DND-41 (cell line): ENCODE measurements at regions not wholly inside any gene's neighbourhood (a gene's known extent, or its start where the extent isn't known, plus 50 kb on each side); places are given as distances from the start of the nearest gene placed in this dataset.

Experiments used
- ATAC-seq: fragments of 200-7000 bp; cut with Tn5 transposase; 3 replicates; pipeline ENCODE4 v1.9.1; 2021; ENCODE audit warnings: low read depth; ENCODE audit not compliant: insufficient read depth
- DNase-seq: peaks from one replicate; pipeline ENCODE4 v3.0.0-alpha.2; 2020
- H2AFZ ChIP-seq: 2 replicates; pipeline ENCODE4 v1.6.0; 2012; ENCODE audit warnings: low read depth, low read length
- H3K27ac ChIP-seq: 2 replicates; pipeline ENCODE4 v1.5.1; 2012; ENCODE audit warnings: low read length, inconsistent platforms
- H3K27me3 ChIP-seq: fragments of 200-600 bp; sonication (generic); 2 replicates; pipeline ENCODE4 v1.6.0; 2012; ENCODE audit warnings: low read length, mild to moderate bottlenecking, inconsistent platforms; ENCODE audit not compliant: insufficient read depth, poor library complexity
- H3K36me3 ChIP-seq: 2 replicates; pipeline ENCODE4 v1.5.1; 2012; ENCODE audit warnings: low read length, inconsistent platforms; ENCODE audit not compliant: insufficient read depth
- H3K4me1 ChIP-seq: 2 replicates; pipeline ENCODE4 v1.5.1; 2012; ENCODE audit warnings: mild to moderate bottlenecking, low read length; ENCODE audit not compliant: insufficient read depth
- H3K4me2 ChIP-seq: 2 replicates; pipeline ENCODE4 v1.6.0; 2012; ENCODE audit warnings: mild to moderate bottlenecking, moderate library complexity, low read length, inconsistent platforms; ENCODE audit not compliant: insufficient read depth
- H3K4me3 ChIP-seq, 2 experiments: fragments of 200-600 bp in 1 of 2; shearing (Covaris generic) in 1 of 2; 2 replicates each; pipeline ENCODE4 v1.5.1; 2012 to 2016; ENCODE audit warnings: inconsistent platforms in 2 of 2, low read length in 2 of 2, mild to moderate bottlenecking in 2 of 2, low read depth in 1 of 2, moderate library complexity in 1 of 2
- H3K79me2 ChIP-seq: 2 replicates; pipeline ENCODE4 v1.6.0; 2012; ENCODE audit warnings: low read length, inconsistent platforms; ENCODE audit not compliant: insufficient read depth
- H3K9ac ChIP-seq: 2 replicates; pipeline ENCODE4 v1.6.0; 2012; ENCODE audit warnings: low read depth, mild to moderate bottlenecking, inconsistent platforms, low read length, moderate library complexity
- H3K9me3 ChIP-seq: 2 replicates; pipeline ENCODE4 v1.5.1; 2012; ENCODE audit warnings: low read length, moderate library complexity, mild to moderate bottlenecking, inconsistent platforms; ENCODE audit not compliant: insufficient read depth, severe bottlenecking
- H4K20me1 ChIP-seq: 2 replicates; pipeline ENCODE4 v1.6.0; 2012; ENCODE audit warnings: low read length; ENCODE audit not compliant: insufficient read depth
- EZH2 ChIP-seq: IDR thresholded peaks from 3 replicates; pipeline ENCODE4 v1.6.1; 2012; ENCODE audit warnings: borderline replicate concordance, low read depth, mild to moderate bottlenecking, moderate library complexity, low read length, inconsistent platforms; ENCODE audit not compliant: severe bottlenecking
- TF ChIP-seq, protein P1 (sequence below): IDR thresholded peaks from 2 replicates; pipeline ENCODE4 v1.5.1; 2012; ENCODE audit warnings: borderline replicate concordance, low read length, moderate library complexity, mild to moderate bottlenecking; ENCODE audit not compliant: poor library complexity, severe bottlenecking; ENCODE audit errors: extremely low read depth

DNA sequence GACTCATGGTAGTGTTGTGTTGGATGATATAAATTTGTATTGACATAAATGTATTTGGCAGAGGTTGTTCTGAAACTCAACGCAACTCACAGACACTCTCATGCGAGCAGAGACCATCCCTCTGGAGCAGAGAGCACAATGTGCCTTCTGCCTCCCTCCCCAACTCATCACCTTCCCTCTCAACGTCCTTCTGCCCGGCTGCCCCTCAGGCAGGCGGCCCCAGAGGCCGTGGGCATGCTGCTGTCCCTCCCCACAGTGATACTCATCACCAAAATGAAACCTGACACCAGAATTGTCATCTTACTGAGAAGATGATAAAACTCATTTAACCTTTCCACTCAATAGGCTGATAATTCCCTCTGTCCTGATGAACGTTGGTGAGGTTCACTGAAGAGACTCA is 260.6 kb downstream of the ETS1 start:
- Histone ChIP-seq H3K4me2 (no peak overlapping the region), H3K27me3 (no peaks in the 10 kb centered on the region), H3K9ac (no peak overlapping the region), H3K9me3 (no peaks in the 10 kb centered on the region), H3K27ac (no peak overlapping the region), H3K79me2 (no peaks in the 10 kb centered on the region), H2AFZ (no peak overlapping the region), H3K4me1 (peaks cover 26% of the 10 kb centered on the region), H3K36me3 (no peaks in the 10 kb centered on the region), H4K20me1 (no peaks in the 10 kb centered on the region), H3K4me3 (no peak overlapping the region)
- ATAC-seq (no peak), DNase-seq (no peak)
- TF ChIP-seq, protein P1, sequence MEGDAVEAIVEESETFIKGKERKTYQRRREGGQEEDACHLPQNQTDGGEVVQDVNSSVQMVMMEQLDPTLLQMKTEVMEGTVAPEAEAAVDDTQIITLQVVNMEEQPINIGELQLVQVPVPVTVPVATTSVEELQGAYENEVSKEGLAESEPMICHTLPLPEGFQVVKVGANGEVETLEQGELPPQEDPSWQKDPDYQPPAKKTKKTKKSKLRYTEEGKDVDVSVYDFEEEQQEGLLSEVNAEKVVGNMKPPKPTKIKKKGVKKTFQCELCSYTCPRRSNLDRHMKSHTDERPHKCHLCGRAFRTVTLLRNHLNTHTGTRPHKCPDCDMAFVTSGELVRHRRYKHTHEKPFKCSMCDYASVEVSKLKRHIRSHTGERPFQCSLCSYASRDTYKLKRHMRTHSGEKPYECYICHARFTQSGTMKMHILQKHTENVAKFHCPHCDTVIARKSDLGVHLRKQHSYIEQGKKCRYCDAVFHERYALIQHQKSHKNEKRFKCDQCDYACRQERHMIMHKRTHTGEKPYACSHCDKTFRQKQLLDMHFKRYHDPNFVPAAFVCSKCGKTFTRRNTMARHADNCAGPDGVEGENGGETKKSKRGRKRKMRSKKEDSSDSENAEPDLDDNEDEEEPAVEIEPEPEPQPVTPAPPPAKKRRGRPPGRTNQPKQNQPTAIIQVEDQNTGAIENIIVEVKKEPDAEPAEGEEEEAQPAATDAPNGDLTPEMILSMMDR = no peak
- no peak for TF ChIP-seq EZH2

DNA sequence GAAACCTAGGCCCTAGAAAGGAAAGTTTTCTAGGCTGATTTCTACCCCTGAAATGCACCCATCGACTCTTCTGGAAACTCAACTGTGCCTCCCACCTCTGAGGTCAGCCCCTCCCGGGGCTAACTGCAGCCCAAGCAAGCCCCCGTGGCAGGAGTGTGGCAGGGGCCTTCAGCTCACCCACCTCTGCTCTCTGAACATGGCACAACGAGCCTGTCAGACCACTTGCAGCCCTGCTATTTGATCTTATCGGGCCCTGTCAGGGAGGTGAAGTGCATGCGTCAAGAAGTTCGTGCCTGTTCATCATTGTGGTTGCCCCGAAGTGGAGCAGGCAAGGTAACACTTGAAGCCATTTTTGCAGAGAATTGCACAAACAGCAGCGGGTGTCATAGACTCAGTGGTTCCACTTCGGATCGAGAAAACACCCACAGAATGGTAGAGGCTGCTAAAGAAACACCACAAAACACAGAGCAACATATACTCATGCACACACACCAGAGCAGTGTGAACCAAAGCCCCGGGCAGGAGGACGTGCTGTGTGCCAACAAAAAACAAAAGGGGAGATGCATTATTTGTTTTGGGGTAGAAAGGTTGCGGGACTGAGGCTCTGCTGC is 262.7 kb downstream of the ETS1 start:
- H3K4me3 ChIP-seq = peak overlapping the region in 1 of 2 experiments; percentile 26; a peak in 1 of 4 replicates

DNA sequence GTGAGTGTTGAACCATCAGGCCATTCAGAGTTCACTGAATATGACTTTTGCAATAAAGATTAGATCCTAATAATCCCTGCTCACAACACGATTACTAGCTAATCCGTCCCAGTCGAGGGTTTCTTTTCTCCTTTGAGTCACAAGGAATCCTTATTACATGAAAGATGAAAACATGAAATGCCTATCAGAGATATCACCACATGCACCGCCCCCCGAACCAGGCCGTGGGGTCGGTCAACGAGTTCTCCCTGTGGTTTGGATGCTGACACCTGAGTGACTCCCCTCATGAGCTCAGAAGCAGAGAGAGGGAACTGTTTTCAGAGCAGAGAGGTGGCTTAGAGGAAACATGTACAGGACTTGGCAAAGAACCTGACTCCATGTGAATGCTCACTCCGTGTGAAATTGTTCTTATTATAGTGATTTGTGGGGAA is 263.3 kb downstream of the ETS1 start:
- H3K9ac ChIP-seq = peak overlapping the region; percentile 29; the same call in 1 of the 2 replicates
- no peaks in the 10 kb centered on the region for H3K36me3 ChIP-seq
- no peaks in the 10 kb centered on the region for H3K9me3 ChIP-seq
- H3K27me3 ChIP-seq = no peaks in the 10 kb centered on the region
- H2AFZ ChIP-seq = peak overlapping the region; percentile 67
- ATAC-seq (peak; percentile 56), DNase-seq (peak; percentile 19)
- H3K79me2 ChIP-seq = no peaks in the 10 kb centered on the region
- H3K4me1 ChIP-seq = peaks cover 22% of the 10 kb centered on the region
- H4K20me1 ChIP-seq = no peaks in the 10 kb centered on the region
- no peak overlapping the region for H3K4me3 ChIP-seq
- H3K4me2 ChIP-seq = peak overlapping the region; percentile 56
- TF ChIP-seq, protein P1 = no peak
- no peak for TF ChIP-seq EZH2
- peak overlapping the region; percentile 67 for H3K27ac ChIP-seq

More for the DNA sequence above, 262.7 kb downstream of the ETS1 start:
- Histone ChIP-seq H3K4me2 (peak overlapping the region; percentile 56), H2AFZ (peak overlapping the region; percentile 67), H4K20me1 (no peaks in the 10 kb centered on the region), H3K79me2 (no peaks in the 10 kb centered on the region), H3K9me3 (no peaks in the 10 kb centered on the region), H3K36me3 (no peaks in the 10 kb centered on the region), H3K27me3 (no peaks in the 10 kb centered on the region), H3K27ac (peak overlapping the region; percentile 67), H3K4me1 (peaks cover 26% of the 10 kb centered on the region), H3K9ac (peak overlapping the region; percentile 29)
- DNase-seq (peak; percentile 55), ATAC-seq (peak; percentile 82)
- no peak for TF ChIP-seq EZH2
- TF ChIP-seq, protein P1 = no peak
